Hematopoietic multipotent progenitor cell treated with erythropoietin and hydrocortisone succinate and interleukin-3 and kit ligand, for 6 days (in vitro differentiated cells): ENCODE measurements at regions not wholly inside any gene's neighbourhood (a gene's known extent, or its start where the extent isn't known, plus 50 kb on each side); places are given as distances from the start of the nearest gene placed in this dataset.

Source experiments
- DNase-seq: peaks from one replicate; pipeline ENCODE4 v3.0.0-alpha.2; 2015

DNA sequence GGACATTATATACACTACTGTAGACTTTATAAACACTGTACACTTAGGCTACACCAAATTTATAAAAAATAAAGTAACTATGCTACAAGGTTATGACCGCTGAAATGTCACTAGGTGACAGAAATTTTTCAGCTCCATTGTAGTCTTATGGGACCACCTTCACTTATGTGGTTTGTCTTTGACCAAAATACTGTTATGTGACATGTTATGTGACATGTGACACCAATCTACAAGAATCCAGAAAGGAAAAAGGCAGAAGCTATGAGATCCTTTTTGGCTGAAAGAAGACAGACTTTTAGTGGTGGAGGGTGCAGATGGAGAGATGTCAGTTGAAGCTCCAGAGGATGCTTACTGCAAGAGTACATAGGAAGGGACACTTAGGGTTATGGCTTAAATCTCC is 1378.4 kb upstream of the TENM4 start:
- no peak for DNase-seq

- DNase-seq = no peak
Observed at GRCh38 chr11:80816966-80817365, 1376.1 kb upstream of the TENM4 start.

DNA sequence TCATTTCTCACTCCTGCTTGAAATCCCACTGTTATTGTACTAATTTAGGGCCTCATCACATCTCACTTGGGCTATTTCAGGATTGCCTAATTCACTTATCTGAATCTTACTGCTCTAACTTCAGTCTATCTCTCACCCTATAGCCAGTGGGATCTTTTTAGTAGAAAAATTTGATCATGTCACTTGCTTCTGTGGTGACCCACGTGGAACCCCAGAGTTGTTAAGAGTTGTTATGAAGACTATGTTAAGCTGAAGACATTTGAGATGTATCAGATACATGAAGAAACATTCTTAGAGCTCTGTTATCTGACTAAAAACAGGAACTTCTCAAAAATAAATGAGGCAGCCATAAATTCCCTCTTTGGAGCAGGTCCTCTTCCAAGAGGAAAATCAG is 1375.6 kb upstream of the TENM4 start:
- DNase-seq = no peak

DNA sequence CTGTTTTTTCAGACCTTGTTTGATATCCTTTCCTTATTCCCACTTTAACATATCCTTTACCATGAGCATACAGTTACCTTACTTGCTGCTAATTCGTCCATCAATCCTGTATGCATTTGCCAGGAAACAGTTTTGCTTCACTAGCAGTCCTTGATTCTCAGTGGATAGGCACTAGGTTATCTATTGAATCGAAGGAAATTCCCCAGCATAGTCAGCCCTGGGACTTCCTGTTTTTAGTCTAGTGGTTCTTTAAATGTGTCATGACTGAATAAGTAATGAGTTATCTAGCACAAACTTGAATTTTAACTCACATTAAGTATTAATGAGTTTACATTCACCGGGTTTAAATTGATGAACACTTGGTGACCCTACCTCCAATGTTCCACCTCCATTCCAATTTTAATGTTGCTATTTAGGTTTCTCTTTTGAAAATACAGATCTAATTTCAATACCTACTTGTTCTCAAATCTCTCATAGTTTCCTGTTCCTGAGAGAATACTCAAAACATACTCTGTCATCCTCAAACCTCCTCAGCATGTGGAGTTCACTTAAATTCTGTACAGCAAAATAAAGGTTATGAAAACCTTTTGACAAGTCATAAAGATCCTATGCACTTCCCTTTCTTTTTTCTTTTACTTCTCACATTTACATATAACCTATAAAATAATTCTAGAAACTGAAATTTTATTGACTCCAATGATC is 1375.1 kb upstream of the TENM4 start:
- DNase-seq = peak; percentile 23

GRCh38 chr11:80814813-80815212 is 1374.0 kb upstream of the TENM4 start:
- no peak for DNase-seq

- no peak for DNase-seq
Observed at GRCh38 chr11:80810695-80811094, 1369.9 kb upstream of the TENM4 start.

DNA sequence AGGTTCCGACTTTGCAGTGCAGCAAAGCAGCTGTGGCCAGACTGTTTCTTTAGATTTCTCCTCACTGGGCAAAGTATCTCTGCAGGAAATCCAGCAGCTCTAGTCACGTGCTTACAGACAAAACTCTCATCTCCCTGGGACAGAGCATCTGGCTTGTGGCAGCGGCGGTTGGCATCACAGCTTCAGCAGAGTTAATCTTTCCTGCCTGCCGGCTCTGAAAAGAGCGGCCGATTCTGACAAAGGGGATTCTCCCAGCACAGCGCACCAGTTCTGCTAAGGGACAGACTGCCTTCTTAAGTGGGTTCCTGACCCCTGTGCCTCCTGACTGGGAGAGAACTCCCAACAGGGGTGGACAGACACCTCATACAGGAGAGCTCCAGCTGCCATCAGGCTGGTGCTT is 1357.3 kb upstream of the TENM4 start:
- DNase-seq = no peak

DNA sequence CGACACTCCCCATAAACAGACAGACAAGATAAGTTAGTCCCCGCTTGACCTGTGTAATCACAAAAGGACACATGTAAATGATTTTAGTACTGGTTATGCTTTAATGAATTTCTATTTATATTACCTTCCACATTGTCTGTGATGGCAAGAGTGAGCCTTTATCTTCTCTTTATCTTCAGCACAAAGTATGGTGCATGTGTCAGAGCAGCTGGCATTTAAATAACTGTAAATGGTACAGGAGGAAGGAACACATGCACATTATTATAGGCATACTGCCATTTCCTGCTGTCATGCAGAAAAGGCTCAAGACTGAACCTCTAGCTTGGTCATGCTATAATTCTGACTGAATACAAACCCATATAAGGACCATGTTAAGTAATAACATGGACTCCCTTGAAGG is 1342.7 kb upstream of the TENM4 start:
- no peak for DNase-seq

GRCh38 chr11:80782135-80782885 is 1341.5 kb upstream of the TENM4 start:
- DNase-seq = no peak

GRCh38 chr11:80779905-80780605 is 1339.2 kb upstream of the TENM4 start:
- DNase-seq = no peak

DNA sequence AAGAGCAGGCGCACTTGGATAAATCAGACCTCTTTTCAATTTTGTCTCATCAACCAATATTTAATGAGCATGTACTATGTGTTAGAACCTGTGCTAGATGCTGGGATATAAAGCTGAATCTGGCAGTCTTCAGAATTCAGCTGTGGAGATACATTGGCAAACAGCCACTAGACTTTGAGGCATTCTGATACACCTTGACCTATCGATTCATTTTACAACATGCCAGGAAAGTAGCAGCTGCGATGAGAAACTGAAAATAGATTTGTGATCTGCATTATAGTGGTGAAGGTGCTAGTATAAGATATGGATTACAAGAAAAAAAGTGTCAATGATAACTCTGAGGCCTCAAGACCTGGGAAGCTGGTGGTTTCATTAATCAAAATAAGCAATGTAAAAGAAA is 1338.1 kb upstream of the TENM4 start:
- DNase-seq = no peak

GRCh38 chr11:80778432-80778831 is 1337.6 kb upstream of the TENM4 start:
- no peak for DNase-seq

DNA sequence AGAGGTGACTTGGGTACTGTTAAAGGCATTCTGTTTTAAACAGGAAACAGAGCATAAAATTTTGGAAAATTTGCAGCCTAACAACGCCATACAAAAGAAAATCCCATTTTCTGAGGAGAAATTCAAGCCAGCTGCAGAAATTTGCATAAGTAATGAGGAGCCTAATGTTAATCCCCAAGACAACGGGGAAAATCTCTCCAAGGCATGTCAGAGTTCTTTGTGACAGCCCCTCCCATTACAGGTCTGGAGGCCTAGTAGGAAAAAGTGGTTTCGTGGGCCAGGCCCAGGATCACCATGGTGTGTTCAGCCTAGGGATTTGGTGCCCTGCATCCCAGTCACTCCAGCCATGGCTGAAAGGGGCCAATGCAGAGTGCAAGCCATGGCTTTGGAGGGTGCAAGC is 1333.1 kb upstream of the TENM4 start:
- DNase-seq = no peak

DNA sequence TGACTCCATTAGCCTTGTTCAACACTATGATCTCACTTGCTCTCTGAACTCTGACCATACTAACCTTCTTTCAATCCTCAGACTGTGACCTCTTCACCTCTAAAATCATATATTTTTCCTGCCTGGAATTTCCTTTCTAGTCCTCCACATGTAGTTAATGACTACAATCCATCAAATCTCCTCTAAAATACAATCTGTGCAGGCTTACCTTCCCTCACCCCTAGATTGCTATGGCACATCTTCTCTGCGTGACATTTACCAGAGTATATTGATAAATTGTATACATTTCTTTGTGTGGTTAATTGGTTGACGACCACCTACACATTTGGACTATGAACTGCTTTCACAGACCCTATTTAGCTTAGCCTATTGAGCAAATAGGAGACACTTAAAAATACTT is 1330.2 kb upstream of the TENM4 start:
- DNase-seq = no peak

DNA sequence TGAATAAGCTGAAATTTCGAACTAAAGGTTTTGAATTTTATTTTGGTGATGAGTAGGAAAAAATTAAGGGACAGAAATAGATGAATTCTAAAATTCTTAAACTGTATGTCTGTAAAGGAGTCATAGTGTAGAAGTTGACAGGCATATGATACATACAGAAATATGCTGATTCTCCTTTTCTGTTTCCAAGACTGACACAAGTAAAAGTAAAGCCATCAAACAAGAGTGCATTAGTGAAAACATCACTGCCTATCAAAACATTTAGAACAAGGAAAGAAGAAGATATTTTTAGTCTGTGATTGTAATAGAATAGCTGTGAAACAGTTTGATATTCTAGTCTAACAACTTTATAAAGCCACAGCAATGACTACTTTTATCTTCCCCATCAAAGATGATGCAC is 1318.0 kb upstream of the TENM4 start:
- DNase-seq = no peak

DNA sequence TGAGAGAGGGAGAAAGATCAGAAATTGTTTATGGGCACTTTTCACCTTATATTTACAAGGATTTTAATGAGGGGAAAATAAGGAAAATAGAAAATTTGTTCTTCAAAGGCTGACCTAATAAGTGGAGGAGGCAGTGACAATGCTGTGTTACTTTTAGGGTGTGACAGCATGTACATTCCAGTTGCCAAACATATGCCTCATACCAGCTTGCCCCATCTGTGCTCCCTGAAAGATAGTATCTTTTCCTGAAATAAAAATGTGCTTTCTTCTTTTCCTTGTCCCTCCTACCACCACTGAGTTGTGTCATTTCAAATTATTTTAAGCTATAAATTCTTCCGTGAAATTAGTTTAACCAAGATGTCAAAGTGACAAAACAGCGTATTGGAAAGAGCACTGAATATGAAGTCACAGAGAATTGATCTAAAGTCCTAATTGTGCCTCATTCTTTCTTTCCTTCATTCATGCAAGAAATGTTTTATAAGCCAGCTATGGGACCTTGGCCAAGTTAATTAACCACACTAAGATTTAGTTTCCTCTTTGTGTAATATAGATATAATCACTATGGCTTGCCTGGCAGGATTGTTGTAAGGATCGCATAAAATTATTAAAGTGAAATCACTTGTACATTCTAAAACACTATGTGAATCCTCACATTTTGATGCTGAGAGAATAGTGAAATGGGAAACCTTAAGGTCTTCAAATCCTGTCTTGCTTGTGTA is 1307.5 kb upstream of the TENM4 start:
- no peak for DNase-seq

- DNase-seq = no peak
Observed at GRCh38 chr11:80746300-80746699, 1305.5 kb upstream of the TENM4 start.

GRCh38 chr11:80745416-80745815 is 1304.6 kb upstream of the TENM4 start:
- no peak for DNase-seq

- DNase-seq = no peak
Observed at GRCh38 chr11:80733790-80734189, 1293.0 kb upstream of the TENM4 start.

DNA sequence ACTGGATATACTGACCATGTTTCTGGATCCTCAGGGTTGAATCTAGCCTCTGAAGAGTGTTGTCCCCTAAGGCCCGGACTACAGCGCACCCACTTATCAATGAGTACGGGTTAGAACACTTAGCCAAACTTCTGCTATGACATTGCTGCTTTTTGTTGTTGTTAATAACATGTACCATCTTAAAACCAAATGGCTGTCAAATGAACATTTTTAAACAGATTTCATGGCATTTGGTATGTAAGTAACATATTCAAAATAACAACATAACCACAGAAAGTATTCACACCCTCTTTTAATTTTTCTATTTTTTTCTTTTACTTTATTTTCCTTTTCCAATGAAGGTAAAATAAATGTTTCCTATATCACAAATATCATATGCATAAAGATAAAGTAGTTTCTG is 1292.5 kb upstream of the TENM4 start:
- no peak for DNase-seq

DNA sequence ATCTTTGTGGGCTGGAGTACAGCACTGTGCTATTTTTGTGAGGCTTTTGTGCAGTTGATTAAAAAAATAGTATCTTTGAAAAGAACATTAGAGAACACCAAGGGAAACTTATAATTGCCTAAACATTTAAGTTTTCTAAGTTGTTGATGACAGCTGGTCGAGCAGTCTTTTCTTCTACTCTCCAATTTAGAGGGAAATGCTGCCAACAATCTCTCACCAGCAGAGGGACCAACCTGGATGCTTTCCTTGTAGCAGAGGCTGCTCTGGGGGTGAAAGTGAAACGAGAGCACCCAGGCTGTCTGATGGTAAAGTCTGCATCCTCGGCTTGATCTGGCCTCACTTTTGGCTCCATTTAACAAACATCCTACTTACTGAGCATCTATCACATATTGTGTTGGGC is 1286.5 kb upstream of the TENM4 start:
- no peak for DNase-seq

DNA sequence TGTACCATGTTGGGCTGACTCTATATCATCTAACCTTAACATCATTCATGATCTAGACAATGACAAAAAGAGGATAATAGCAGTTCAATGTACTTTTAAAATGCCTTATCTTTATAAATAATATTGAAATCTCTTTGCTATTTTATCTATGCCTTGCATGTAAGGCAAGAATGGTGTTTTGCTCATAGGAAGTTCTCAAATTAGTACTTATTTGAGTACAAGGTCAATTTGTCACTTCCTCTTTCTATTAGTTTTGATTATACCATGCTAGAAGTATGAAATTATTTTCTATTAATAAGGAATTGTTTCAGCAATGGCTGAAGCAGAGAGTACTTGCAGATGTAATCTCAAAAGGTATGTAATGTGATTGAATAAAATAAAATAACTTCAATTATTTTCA is 1285.4 kb upstream of the TENM4 start:
- DNase-seq = no peak

DNA sequence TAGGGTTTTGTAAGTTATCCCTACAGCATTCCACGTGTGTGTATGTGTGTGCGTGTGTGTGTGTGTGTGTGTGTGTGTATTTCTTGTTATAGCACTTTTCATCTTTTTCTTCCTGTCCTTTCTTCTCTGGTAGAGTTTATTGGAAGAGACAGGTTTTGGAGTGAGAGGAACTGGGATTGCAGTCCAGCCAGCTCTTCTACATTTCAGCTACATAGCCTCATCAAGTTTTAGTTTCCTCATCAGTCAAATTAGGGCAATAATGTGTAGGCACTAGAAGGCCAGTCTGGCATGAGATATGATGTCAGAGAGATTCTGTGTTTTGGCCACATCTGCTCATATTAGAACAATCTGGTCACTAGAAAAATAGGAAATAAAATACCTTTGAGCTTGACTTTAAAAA is 1283.5 kb upstream of the TENM4 start:
- DNase-seq = no peak

- no peak for DNase-seq
Observed at GRCh38 chr11:80722629-80723028, 1281.8 kb upstream of the TENM4 start.
